ENCODE measurements at regions not wholly inside any gene's neighbourhood (a gene's known extent, or its start where the extent isn't known, plus 50 kb on each side); places are given as distances from the start of the nearest gene placed in this dataset.
"Not testable (repeated sequence)": the region's sequence is repeated elsewhere in the genome, so short reads cannot be mapped to it uniquely, and the experiment has no call there.

GRCh38 chr3:177362626-177363025, 165.3 kb upstream of the TBL1XR1 start:
- no peak overlapping the region for H3K9ac ChIP-seq (ENCODE audit: low read length in 5 of 5)
- no peak overlapping the region for H3K27ac ChIP-seq (ENCODE audit: low read depth, low read length)
- H3K27me3 ChIP-seq (ENCODE audit: control insufficient read depth in 5 of 5, insufficient read depth in 4 of 5, low read length in 5 of 5), result no peaks in the 10 kb centered on the region
- peaks cover 10 to 50% (median 41%) of the 10 kb centered on the region in 5 donors for H3K4me1 ChIP-seq (ENCODE audit: control insufficient read depth in 5 of 5, insufficient read depth in 5 of 5, low read length in 5 of 5)
- H3K36me3 ChIP-seq (ENCODE audit: control insufficient read depth in 5 of 5, insufficient read depth in 5 of 5, low read length in 5 of 5), result no peaks in the 10 kb centered on the region
- no peaks in the 10 kb centered on the region for H3K9me3 ChIP-seq (ENCODE audit: control insufficient read depth in 5 of 5, low read length in 5 of 5)
- no peak overlapping the region for H3K4me3 ChIP-seq (ENCODE audit: low read depth in 1 of 5, low read length in 5 of 5)

- Histone ChIP-seq H3K4me3 (ENCODE audit: low read depth in 1 of 5, low read length in 5 of 5) (no peak overlapping the region), H3K9me3 (ENCODE audit: control insufficient read depth in 5 of 5, low read length in 5 of 5) (no peaks in the 10 kb centered on the region), H3K36me3 (ENCODE audit: control insufficient read depth in 5 of 5, insufficient read depth in 5 of 5, low read length in 5 of 5) (no peaks in the 10 kb centered on the region), H3K27ac (ENCODE audit: low read depth, low read length) (no peak overlapping the region), H3K9ac (ENCODE audit: low read length in 5 of 5) (no peak overlapping the region), H3K27me3 (ENCODE audit: control insufficient read depth in 5 of 5, insufficient read depth in 4 of 5, low read length in 5 of 5) (no peaks in the 10 kb centered on the region), H3K4me1 (ENCODE audit: control insufficient read depth in 5 of 5, insufficient read depth in 5 of 5, low read length in 5 of 5) (peaks cover 2 to 35% (median 26%) of the 10 kb centered on the region in 5 donors)
These were observed 167.0 kb upstream of the TBL1XR1 start for GRCh38 chr3:177364236-177364635.

- H3K9ac ChIP-seq (ENCODE audit: low read length in 5 of 5); H3K27ac ChIP-seq (ENCODE audit: low read depth, low read length); H3K36me3 ChIP-seq (ENCODE audit: control insufficient read depth in 5 of 5, insufficient read depth in 5 of 5, low read length in 5 of 5); H3K9me3 ChIP-seq (ENCODE audit: control insufficient read depth in 5 of 5, low read length in 5 of 5); H3K27me3 ChIP-seq (ENCODE audit: control insufficient read depth in 5 of 5, insufficient read depth in 4 of 5, low read length in 5 of 5); H3K4me3 ChIP-seq (ENCODE audit: low read depth in 1 of 5, low read length in 5 of 5): not testable (repeated sequence)
- peaks cover 2 to 30% (median 17%) of the 10 kb centered on the region in 5 donors for H3K4me1 ChIP-seq (ENCODE audit: control insufficient read depth in 5 of 5, insufficient read depth in 5 of 5, low read length in 5 of 5)
These were observed 168.0 kb upstream of the TBL1XR1 start for GRCh38 chr3:177365294-177365693.

- Histone ChIP-seq H3K27me3 (ENCODE audit: control insufficient read depth in 5 of 5, insufficient read depth in 4 of 5, low read length in 5 of 5) (no peaks in the 10 kb centered on the region), H3K36me3 (ENCODE audit: control insufficient read depth in 5 of 5, insufficient read depth in 5 of 5, low read length in 5 of 5) (no peaks in the 10 kb centered on the region), H3K27ac (ENCODE audit: low read depth, low read length) (no peak overlapping the region), H3K9me3 (ENCODE audit: control insufficient read depth in 5 of 5, low read length in 5 of 5) (no peaks in the 10 kb centered on the region), H3K4me3 (ENCODE audit: low read depth in 1 of 5, low read length in 5 of 5) (no peak overlapping the region), H3K4me1 (ENCODE audit: control insufficient read depth in 5 of 5, insufficient read depth in 5 of 5, low read length in 5 of 5) (peaks cover 0 to 7% (median 0%) of the 10 kb centered on the region in 5 donors), H3K9ac (ENCODE audit: low read length in 5 of 5) (no peak overlapping the region)
These were observed 170.5 kb upstream of the TBL1XR1 start for GRCh38 chr3:177367788-177368187.

GRCh38 chr3:177370246-177370822, 173.1 kb upstream of the TBL1XR1 start:
- Histone ChIP-seq H3K9ac (ENCODE audit: low read length in 5 of 5) (no peak overlapping the region), H3K36me3 (ENCODE audit: control insufficient read depth in 5 of 5, insufficient read depth in 5 of 5, low read length in 5 of 5) (no peaks in the 10 kb centered on the region), H3K27ac (ENCODE audit: low read depth, low read length) (no peak overlapping the region), H3K4me3 (ENCODE audit: low read depth in 1 of 5, low read length in 5 of 5) (no peak overlapping the region), H3K4me1 (ENCODE audit: control insufficient read depth in 5 of 5, insufficient read depth in 5 of 5, low read length in 5 of 5) (peaks cover 0 to under 1% (median 0%) of the 10 kb centered on the region in 5 donors), H3K27me3 (ENCODE audit: control insufficient read depth in 5 of 5, insufficient read depth in 4 of 5, low read length in 5 of 5) (no peaks in the 10 kb centered on the region), H3K9me3 (ENCODE audit: control insufficient read depth in 5 of 5, low read length in 5 of 5) (no peaks in the 10 kb centered on the region)

GRCh38 chr3:177371146-177371545, 173.9 kb upstream of the TBL1XR1 start:
- Histone ChIP-seq H3K27ac (ENCODE audit: low read depth, low read length) (no peak overlapping the region), H3K36me3 (ENCODE audit: control insufficient read depth in 5 of 5, insufficient read depth in 5 of 5, low read length in 5 of 5) (no peaks in the 10 kb centered on the region), H3K9me3 (ENCODE audit: control insufficient read depth in 5 of 5, low read length in 5 of 5) (no peaks in the 10 kb centered on the region), H3K4me1 (ENCODE audit: control insufficient read depth in 5 of 5, insufficient read depth in 5 of 5, low read length in 5 of 5) (no peaks in the 10 kb centered on the region), H3K9ac (ENCODE audit: low read length in 5 of 5) (no peak overlapping the region), H3K4me3 (ENCODE audit: low read depth in 1 of 5, low read length in 5 of 5) (no peak overlapping the region), H3K27me3 (ENCODE audit: control insufficient read depth in 5 of 5, insufficient read depth in 4 of 5, low read length in 5 of 5) (no peaks in the 10 kb centered on the region)

- Histone ChIP-seq H3K9ac (ENCODE audit: low read length in 5 of 5) (no peak overlapping the region), H3K4me1 (ENCODE audit: control insufficient read depth in 5 of 5, insufficient read depth in 5 of 5, low read length in 5 of 5) (no peaks in the 10 kb centered on the region), H3K27ac (ENCODE audit: low read depth, low read length) (no peak overlapping the region), H3K36me3 (ENCODE audit: control insufficient read depth in 5 of 5, insufficient read depth in 5 of 5, low read length in 5 of 5) (no peaks in the 10 kb centered on the region), H3K27me3 (ENCODE audit: control insufficient read depth in 5 of 5, insufficient read depth in 4 of 5, low read length in 5 of 5) (no peaks in the 10 kb centered on the region), H3K9me3 (ENCODE audit: control insufficient read depth in 5 of 5, low read length in 5 of 5) (no peaks in the 10 kb centered on the region), H3K4me3 (ENCODE audit: low read depth in 1 of 5, low read length in 5 of 5) (no peak overlapping the region)
These were observed 174.6 kb upstream of the TBL1XR1 start for GRCh38 chr3:177371888-177372287.

- Histone ChIP-seq H3K4me3 (ENCODE audit: low read depth in 1 of 5, low read length in 5 of 5) (no peak overlapping the region), H3K4me1 (ENCODE audit: control insufficient read depth in 5 of 5, insufficient read depth in 5 of 5, low read length in 5 of 5) (no peaks in the 10 kb centered on the region), H3K36me3 (ENCODE audit: control insufficient read depth in 5 of 5, insufficient read depth in 5 of 5, low read length in 5 of 5) (no peaks in the 10 kb centered on the region)
These were observed 177.0 kb upstream of the TBL1XR1 start for GRCh38 chr3:177374323-177374722.

GRCh38 chr3:177375316-177375715, 178.0 kb upstream of the TBL1XR1 start:
- Histone ChIP-seq H3K27me3 (ENCODE audit: control insufficient read depth in 5 of 5, insufficient read depth in 4 of 5, low read length in 5 of 5) (no peaks in the 10 kb centered on the region), H3K9me3 (ENCODE audit: control insufficient read depth in 5 of 5, low read length in 5 of 5) (peaks cover 0 to 1% (median 0%) of the 10 kb centered on the region in 5 donors), H3K36me3 (ENCODE audit: control insufficient read depth in 5 of 5, insufficient read depth in 5 of 5, low read length in 5 of 5) (no peaks in the 10 kb centered on the region), H3K27ac (ENCODE audit: low read depth, low read length) (no peak overlapping the region), H3K4me3 (ENCODE audit: low read depth in 1 of 5, low read length in 5 of 5) (no peak overlapping the region), H3K9ac (ENCODE audit: low read length in 5 of 5) (no peak overlapping the region), H3K4me1 (ENCODE audit: control insufficient read depth in 5 of 5, insufficient read depth in 5 of 5, low read length in 5 of 5) (no peaks in the 10 kb centered on the region)

More at GRCh38 chr3:177374323-177374722, 177.0 kb upstream of the TBL1XR1 start:
- no peak overlapping the region for H3K27ac ChIP-seq (ENCODE audit: low read depth, low read length)
- no peaks in the 10 kb centered on the region for H3K27me3 ChIP-seq (ENCODE audit: control insufficient read depth in 5 of 5, insufficient read depth in 4 of 5, low read length in 5 of 5)
- no peaks in the 10 kb centered on the region for H3K9me3 ChIP-seq (ENCODE audit: control insufficient read depth in 5 of 5, low read length in 5 of 5)
- no peak overlapping the region for H3K9ac ChIP-seq (ENCODE audit: low read length in 5 of 5)

- Histone ChIP-seq H3K4me1 (ENCODE audit: control insufficient read depth in 5 of 5, insufficient read depth in 5 of 5, low read length in 5 of 5) (no peaks in the 10 kb centered on the region), H3K9ac (ENCODE audit: low read length in 5 of 5) (no peak overlapping the region), H3K9me3 (ENCODE audit: control insufficient read depth in 5 of 5, low read length in 5 of 5) (peaks cover 0 to 7% (median 0%) of the 10 kb centered on the region in 5 donors), H3K27ac (ENCODE audit: low read depth, low read length) (no peak overlapping the region), H3K27me3 (ENCODE audit: control insufficient read depth in 5 of 5, insufficient read depth in 4 of 5, low read length in 5 of 5) (no peaks in the 10 kb centered on the region), H3K36me3 (ENCODE audit: control insufficient read depth in 5 of 5, insufficient read depth in 5 of 5, low read length in 5 of 5) (no peaks in the 10 kb centered on the region), H3K4me3 (ENCODE audit: low read depth in 1 of 5, low read length in 5 of 5) (no peak overlapping the region)
These were observed 179.9 kb upstream of the TBL1XR1 start for GRCh38 chr3:177377166-177377565.
